B cell (primary cell): ENCODE measurements at regions not wholly inside any gene's neighbourhood (a gene's known extent, or its start where the extent isn't known, plus 50 kb on each side); places are given as distances from the start of the nearest gene placed in this dataset.

Source experiments
- ATAC-seq: fragments of 200-7000 bp; cut with Tn5 transposase; one replicate; pipeline ENCODE4 v1.10.0; 2021; ENCODE audit warnings: low read depth, mild to moderate bottlenecking, moderate number of reproducible peaks, moderate library complexity
- CTCF ChIA-PET: fragments of 350-600 bp; sonication (Branson Sonifier 250); formaldehyde crosslinking; loops from one replicate; lab custom pipeline; 2021; ENCODE audit warnings: antibody characterized with exemption, inconsistent platforms; lab: Charles Lee
- POLR2A ChIA-PET: fragments of 350-600 bp; sonication (Branson Sonifier 250); formaldehyde crosslinking; loops from one replicate; lab custom pipeline; 2021; ENCODE audit warnings: antibody characterized with exemption; lab: Charles Lee
- DNase-seq: peaks from one replicate; pipeline ENCODE4 v3.0.0; 2013
- H2AFZ ChIP-seq: 2 replicates; pipeline ENCODE4 v1.6.1; 2012; ENCODE audit warnings: mild to moderate bottlenecking, low read depth, low read length; ENCODE audit not compliant: insufficient read depth, poor library complexity, severe bottlenecking
- H3K27ac ChIP-seq, 2 donors: 1 replicate in 1 of 2; 2 replicates in 1 of 2; pipeline ENCODE4 v1.5.1; 2012 to 2013; ENCODE audit warnings: low read length in 2 of 2, mild to moderate bottlenecking in 2 of 2, moderate library complexity in 1 of 2
- H3K27me3 ChIP-seq, 4 experiments: fragments of 200-600 bp in 1 of 4; sonication (generic) in 1 of 4; replicated peaks in 1 of 4; 1 replicate in 2 of 4; 2 replicates in 2 of 4; pipeline versions ENCODE4 v1.6.1 to v1.7.0; 2013 to 2016; ENCODE audit warnings: low read length in 3 of 4, mild to moderate bottlenecking in 2 of 4, mixed read lengths in 1 of 4, moderate library complexity in 1 of 4; ENCODE audit not compliant: insufficient read depth in 4 of 4, control insufficient read depth in 3 of 4; ENCODE audit errors: control extremely low read depth in 1 of 4
- H3K36me3 ChIP-seq, 2 experiments: replicated peaks in 1 of 2; 1 replicate in 1 of 2; 2 replicates in 1 of 2; pipeline versions ENCODE4 v1.6.1 to v1.7.1; 2013; ENCODE audit warnings: low read length in 1 of 2; ENCODE audit not compliant: insufficient read depth in 2 of 2, control insufficient read depth in 1 of 2; ENCODE audit errors: control extremely low read depth in 1 of 2, extremely low read depth in 1 of 2
- H3K4me1 ChIP-seq, 2 donors: fragments of 200-600 bp in 1 of 2; sonication (generic) in 1 of 2; 1 replicate in 1 of 2; 2 replicates in 1 of 2; pipeline versions ENCODE4 v1.5.1 to v1.6.1; 2013 to 2017; ENCODE audit warnings: low read length in 2 of 2; ENCODE audit not compliant: control insufficient read depth in 2 of 2, insufficient read depth in 2 of 2
- H3K4me2 ChIP-seq: replicated peaks from 2 replicates; pipeline ENCODE3; 2012; ENCODE audit warnings: mild to moderate bottlenecking, low read depth, low read length; ENCODE audit not compliant: poor library complexity, severe bottlenecking
- H3K4me3 ChIP-seq, 5 experiments: fragments of 200-600 bp in 1 of 5; sonication (generic) in 1 of 5; 1 replicate in 3 of 5; 2 replicates in 2 of 5; pipeline versions ENCODE4 v1.5.1 to v1.7.0; 2011 to 2016; ENCODE audit warnings: low read length in 4 of 5, mild to moderate bottlenecking in 4 of 5, low read depth in 2 of 5, control low read depth in 1 of 5, moderate library complexity in 1 of 5; ENCODE audit not compliant: insufficient read depth in 1 of 5; ENCODE audit errors: control extremely low read depth in 1 of 5, extremely low read depth in 1 of 5
- H3K79me2 ChIP-seq: fragments of 200-600 bp; sonication (generic); one replicate; pipeline ENCODE4 v1.6.0; 2016; ENCODE audit warnings: low read length; ENCODE audit not compliant: control insufficient read depth, insufficient read depth
- H3K9ac ChIP-seq: fragments of 200-600 bp; sonication (generic); 2 replicates; pipeline ENCODE4 v1.6.1; 2017; ENCODE audit warnings: mild to moderate bottlenecking, low read length, moderate library complexity
- H3K9me3 ChIP-seq, 3 donors: one replicate each; pipeline versions ENCODE4 v1.6.1 to v1.7.1; 2013; ENCODE audit warnings: low read length in 2 of 3; ENCODE audit not compliant: control insufficient read depth in 2 of 3, insufficient read depth in 1 of 3; ENCODE audit errors: control extremely low read depth in 1 of 3
- H4K20me1 ChIP-seq: 2 replicates; pipeline ENCODE4 v1.6.0; 2012; ENCODE audit warnings: mild to moderate bottlenecking, low read length; ENCODE audit not compliant: insufficient read depth, control insufficient read depth, poor library complexity, severe bottlenecking
- H3K27ac Mint-ChIP-seq: one replicate; pipeline ENCODE4 v1.8.0; 2021; ENCODE audit warnings: mixed read lengths
- H3K27me3 Mint-ChIP-seq: one replicate; pipeline ENCODE4 v1.8.0; 2021; ENCODE audit warnings: mixed read lengths
- H3K4me1 Mint-ChIP-seq: one replicate; pipeline ENCODE4 v1.8.0; 2021; ENCODE audit warnings: mixed read lengths
- H3K4me3 Mint-ChIP-seq: one replicate; pipeline ENCODE4 v1.8.0; 2021; ENCODE audit warnings: mixed read lengths
- H3K9me3 Mint-ChIP-seq: one replicate; pipeline ENCODE4 v1.8.0; 2022; ENCODE audit warnings: mixed read lengths; ENCODE audit not compliant: insufficient read depth
- CTCF ChIP-seq: fragments of 200-600 bp; IDR thresholded peaks from one replicate; pipeline ENCODE4 v1.8.0; 2022; ENCODE audit warnings: antibody characterized with exemption, mild to moderate bottlenecking
- EZH2 ChIP-seq: IDR thresholded peaks from 2 replicates; pipeline ENCODE4 v1.6.1; 2012; ENCODE audit warnings: borderline replicate concordance, low read depth, mild to moderate bottlenecking, moderate library complexity, low read length; ENCODE audit not compliant: insufficient read depth, poor library complexity, severe bottlenecking
- WGBS: methylation state at CpG from one replicate; pipeline ENCODE4 v1.1.5; 2013; ENCODE audit warnings: missing lambda C conversion rate; ENCODE audit not compliant: insufficient coverage; 5-methylcytosine and 5-hydroxymethylcytosine counted together
- intact Hi-C: fragments of 100-400 bp; cut with micrococcal nuclease; formaldehyde crosslinking; loops from one replicate; pipeline ENCODE4 v1.10.0; 2022

- ChIA-PET CTCF (no interaction called here), POLR2A (no interaction called here)
- no peak overlapping the region for H3K4me2 ChIP-seq
- Mint-ChIP-seq H3K9me3 (peaks cover 2% of the 10 kb centered on the region), H3K4me1 (no peaks in the 10 kb centered on the region), H3K4me3 (no peak overlapping the region), H3K27me3 (no peaks in the 10 kb centered on the region), H3K27ac (no peak overlapping the region)
- no peak for TF ChIP-seq EZH2
- no peak for TF ChIP-seq CTCF
- no peaks in the 10 kb centered on the region for H3K27me3 ChIP-seq
- ATAC-seq (no peak), DNase-seq (no peak)
- no peaks in the 10 kb centered on the region for H3K36me3 ChIP-seq
- intact Hi-C loops = no loop called here
- no peaks in the 10 kb centered on the region for H4K20me1 ChIP-seq
- no peak overlapping the region for H3K4me3 ChIP-seq
- H3K9ac ChIP-seq = no peak overlapping the region
- WGBS = 75% methylated on average over 2 of the region's 2 CpGs
- H3K4me1 ChIP-seq = no peaks in the 10 kb centered on the region
- H3K27ac ChIP-seq = no peak overlapping the region
- H3K79me2 ChIP-seq = no peaks in the 10 kb centered on the region
- H2AFZ ChIP-seq = no peak overlapping the region
- H3K9me3 ChIP-seq = peaks cover 0 to 1% (median 0%) of the 10 kb centered on the region in 3 donors
These were observed 123.2 kb upstream of the EPHA3 start for GRCh38 chr3:88984256-88984655.

DNA sequence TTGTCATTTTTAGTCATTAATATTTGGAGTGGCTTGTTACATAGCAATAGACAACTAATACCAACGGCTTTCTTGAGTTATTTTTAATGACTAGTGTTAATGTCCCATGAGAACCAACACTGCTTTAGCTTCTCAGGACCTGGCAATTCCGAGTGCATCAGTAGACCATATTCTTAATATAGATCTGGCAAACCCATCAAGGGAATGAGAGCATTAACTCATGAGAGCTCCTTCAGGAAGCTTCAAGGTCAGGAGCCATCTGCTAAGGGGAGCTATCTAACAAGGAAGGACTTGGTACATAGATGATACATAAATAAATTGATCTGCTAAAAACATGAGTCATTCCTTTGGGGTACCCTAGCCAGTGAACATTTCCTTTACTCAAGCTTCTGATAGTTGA lies 122.6 kb upstream of the EPHA3 start:
- CTCF ChIA-PET = no interaction called here

More for the DNA sequence above, 122.6 kb upstream of the EPHA3 start:
- H3K4me2 ChIP-seq = no peak overlapping the region
- no peaks in the 10 kb centered on the region for H4K20me1 ChIP-seq
- H3K9me3 Mint-ChIP-seq = peaks cover under 1% of the 10 kb centered on the region
- H3K27ac Mint-ChIP-seq = no peak overlapping the region
- no peaks in the 10 kb centered on the region for H3K27me3 Mint-ChIP-seq
- no peak overlapping the region for H3K4me3 Mint-ChIP-seq
- peaks cover 0 to 1% (median 0%) of the 10 kb centered on the region in 3 donors for H3K9me3 ChIP-seq
- H3K4me1 ChIP-seq = no peaks in the 10 kb centered on the region
- ATAC-seq = no peak
- intact Hi-C loops = no loop called here
- H3K4me3 ChIP-seq = no peak overlapping the region
- H3K27ac ChIP-seq = no peak overlapping the region
- no peak for TF ChIP-seq EZH2
- no peak for TF ChIP-seq CTCF
- no CpG with 5 or more reads among the region's 2 CpGs for WGBS
- H3K79me2 ChIP-seq = no peaks in the 10 kb centered on the region
- POLR2A ChIA-PET = no interaction called here
- no peak overlapping the region for H3K9ac ChIP-seq
- DNase-seq = no peak
- H3K27me3 ChIP-seq = no peaks in the 10 kb centered on the region
- no peaks in the 10 kb centered on the region for H3K36me3 ChIP-seq
- H2AFZ ChIP-seq = no peak overlapping the region
- H3K4me1 Mint-ChIP-seq = no peaks in the 10 kb centered on the region
